GM10248 (cell line): ENCODE measurements at regions not wholly inside any gene's neighbourhood (a gene's known extent, or its start where the extent isn't known, plus 50 kb on each side); places are given as distances from the start of the nearest gene placed in this dataset.

Experiments
- CTCF ChIA-PET: fragments of 300-600 bp; sonication (Branson Sonifier 250); formaldehyde crosslinking; extraction: SDS; loops from one replicate; lab custom pipeline; 2021; ENCODE audit warnings: antibody characterized with exemption; lab: Yijun Ruan, JAX
- POLR2A ChIA-PET: fragments of 350-650 bp; sonication (Branson Sonifier 250); formaldehyde crosslinking; extraction: SDS; loops from one replicate; lab custom pipeline; 2020; ENCODE audit warnings: antibody characterized with exemption; lab: Yijun Ruan, JAX
- DNase-seq: peaks from one replicate; pipeline ENCODE4 v3.0.0; 2012; ENCODE audit errors: extremely low spot score
- CTCF ChIP-seq: IDR thresholded peaks from 2 replicates; pipeline ENCODE4 v1.5.1; 2012; ENCODE audit warnings: mild to moderate bottlenecking, low read depth; ENCODE audit errors: extremely low read depth, missing control alignments, control extremely low read depth

DNA sequence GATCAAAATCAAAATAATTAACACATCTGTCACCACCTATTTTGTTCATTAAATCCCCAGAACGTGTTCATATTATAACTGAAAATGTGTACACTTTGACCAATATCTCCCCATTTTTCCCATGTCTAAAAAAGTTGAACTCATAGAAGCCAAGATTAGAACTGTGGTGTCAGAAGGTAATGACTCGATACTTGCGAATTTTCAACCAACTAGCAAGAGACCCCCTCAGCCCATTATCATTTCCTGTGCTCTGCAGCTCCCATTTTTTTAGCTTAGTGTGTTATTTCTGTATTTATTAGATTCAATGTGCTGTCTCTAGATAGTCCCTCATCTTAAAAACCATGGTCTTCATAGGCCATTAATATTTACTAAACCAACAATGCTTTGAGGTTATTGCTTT lies 248.7 kb upstream of the PIK3C3 start:
- no peak for DNase-seq
- no peak for TF ChIP-seq CTCF
- ChIA-PET CTCF (interaction anchor here (1.8 kb wide), 1 partner anchor 9 kb away, joined by 4 read pairs; no protein-coding TSS in a partner anchor), POLR2A (no interaction called here)

DNA sequence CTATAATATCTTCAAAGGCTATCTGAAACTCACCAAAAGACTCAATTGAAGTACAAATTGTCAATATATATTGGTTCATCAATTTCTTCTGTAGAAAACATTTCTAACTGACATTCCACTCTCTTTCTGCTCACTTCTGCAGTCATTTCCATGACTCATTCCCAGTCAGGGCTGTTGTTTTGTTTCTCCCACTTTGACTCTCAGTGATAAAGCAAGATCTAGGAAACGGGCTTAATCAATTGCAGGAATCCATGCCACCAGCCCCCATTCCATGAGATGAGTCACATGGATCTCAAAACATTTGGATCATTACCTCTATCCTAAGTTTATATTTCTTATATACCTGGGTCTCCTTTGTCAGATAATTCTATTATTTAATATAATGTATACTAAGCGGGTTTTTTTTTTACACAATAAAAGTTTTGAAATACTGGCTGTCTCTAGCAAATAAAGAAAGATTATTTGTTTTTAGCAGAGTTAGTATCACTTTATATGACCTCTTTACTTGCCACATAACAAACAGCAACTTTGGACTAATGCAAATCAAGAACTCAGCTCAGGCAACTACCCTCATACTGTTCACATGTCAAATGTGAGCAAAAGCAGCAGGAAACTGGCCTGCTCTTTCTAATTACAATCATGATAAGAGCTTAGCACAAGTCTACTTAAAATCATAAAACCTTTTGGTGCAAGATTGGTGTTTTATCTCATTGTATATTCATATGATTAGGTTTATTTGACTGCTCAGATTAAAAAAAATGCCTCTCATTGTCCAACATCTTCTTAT lies 251.1 kb upstream of the PIK3C3 start:
- ChIA-PET POLR2A (no interaction called here), CTCF (no interaction called here)
- DNase-seq = no peak

DNA sequence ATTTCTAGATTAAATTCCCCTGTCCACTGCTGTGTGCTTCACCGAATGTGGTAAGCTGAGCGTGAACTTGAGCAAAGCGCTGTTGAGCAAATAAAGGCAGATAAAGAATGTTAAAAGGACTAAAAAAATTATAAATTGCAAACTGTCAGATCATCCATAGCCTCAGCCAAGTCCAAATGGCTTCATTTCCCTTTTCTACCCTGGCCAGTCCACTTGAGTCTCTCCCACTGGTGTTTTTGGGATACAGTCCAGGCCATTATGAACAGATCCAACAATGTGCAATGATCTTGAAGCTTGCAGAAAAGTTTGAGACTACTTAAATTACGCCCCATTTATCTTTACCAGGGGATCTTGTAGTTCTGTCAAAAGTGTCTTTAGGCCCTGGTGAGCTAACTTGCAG lies 254.6 kb upstream of the PIK3C3 start:
- ChIA-PET POLR2A (no interaction called here), CTCF (interaction anchor here (2.1 kb wide), 1 partner anchor 8 kb away, joined by 9 read pairs; no protein-coding TSS in a partner anchor)
- no peak for TF ChIP-seq CTCF
- no peak for DNase-seq

More for the DNA sequence above, 251.1 kb upstream of the PIK3C3 start:
- TF ChIP-seq CTCF = no peak

DNA sequence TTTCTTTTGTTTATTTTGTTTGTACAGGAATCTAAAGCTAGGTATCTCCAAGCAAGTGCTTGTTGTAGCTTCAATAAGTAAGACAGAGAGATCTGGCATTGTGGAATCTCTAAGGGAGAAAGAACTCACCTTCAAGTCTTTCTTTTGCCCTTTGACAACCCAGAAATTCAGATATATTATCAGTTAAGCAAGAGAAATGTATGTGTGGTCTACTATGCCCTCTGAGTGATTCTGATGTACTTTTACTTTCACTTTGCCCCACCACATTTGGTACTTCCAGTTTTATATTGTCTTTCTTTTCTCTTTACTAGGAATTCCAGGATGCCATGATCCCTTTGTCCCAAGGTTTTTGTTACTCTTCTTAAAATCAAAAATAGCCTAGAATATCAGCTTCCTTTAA lies 259.6 kb upstream of the PIK3C3 start:
- ChIA-PET POLR2A (no interaction called here), CTCF (no interaction called here)
- DNase-seq = no peak
- no peak for TF ChIP-seq CTCF

DNA sequence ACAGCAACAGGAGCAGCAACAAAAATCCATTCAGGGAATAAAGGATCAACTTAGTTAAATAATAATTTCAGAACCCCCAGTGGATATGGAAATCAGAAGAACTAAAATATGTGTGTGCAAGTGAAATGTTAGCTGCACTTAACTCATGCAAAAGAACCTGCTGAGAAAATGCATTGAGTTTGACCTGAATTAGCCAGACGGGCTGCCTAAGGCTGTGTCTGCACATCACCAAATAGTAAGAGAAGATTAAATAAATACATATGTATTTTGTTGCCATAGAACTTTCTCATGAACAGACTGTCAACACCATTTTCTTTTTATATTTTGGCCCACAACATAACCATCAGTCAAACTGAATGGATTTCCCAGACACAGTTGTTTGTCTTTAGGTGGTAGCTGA lies 262.0 kb upstream of the PIK3C3 start:
- CTCF ChIA-PET = interaction anchor here (1.4 to 3.6 kb wide), 6 partner anchors 8 to 62 kb away, joined by 3 to 17 read pairs (median 5); no protein-coding TSS in a partner anchor
- POLR2A ChIA-PET = no interaction called here
- no peak for DNase-seq
- no peak for TF ChIP-seq CTCF

GRCh38 chr18:41690332-41691127 lies 264.5 kb upstream of the PIK3C3 start:
- POLR2A ChIA-PET = no interaction called here
- TF ChIP-seq CTCF = no peak
- CTCF ChIA-PET = interaction anchor here (0.9 kb wide), 1 partner anchor 27 kb away, joined by 3 read pairs; no protein-coding TSS in a partner anchor
- DNase-seq = no peak
